ENCODE measurements at regions not wholly inside any gene's neighbourhood (a gene's known extent, or its start where the extent isn't known, plus 50 kb on each side); places are given as distances from the start of the nearest gene placed in this dataset.

- TF ChIP-seq CTCF (IDR thresholded peaks at IDR 0.05; ENCODE audit: low read depth, low read length, poor library complexity, severe bottlenecking) = no peak
- no peak for TF ChIP-seq EZH2phosphoT487 (IDR thresholded peaks at IDR 0.05; ENCODE audit: borderline replicate concordance, low read length)
Measured at GRCh38 chr17:63094631-63095030, 128.6 kb downstream of the TANC2 start.
